HG02852 (cell line): ENCODE measurements at regions not wholly inside any gene's neighbourhood (a gene's known extent, or its start where the extent isn't known, plus 50 kb on each side); places are given as distances from the start of the nearest gene placed in this dataset.

ENCODE experiments used
- ATAC-seq: cut with Tn5 transposase; IDR thresholded peaks from one replicate; pipeline ENCODE4 v1.9.1; 2021; ENCODE audit warnings: mild to moderate bottlenecking, moderate library complexity; ENCODE audit not compliant: unreplicated experiment

DNA sequence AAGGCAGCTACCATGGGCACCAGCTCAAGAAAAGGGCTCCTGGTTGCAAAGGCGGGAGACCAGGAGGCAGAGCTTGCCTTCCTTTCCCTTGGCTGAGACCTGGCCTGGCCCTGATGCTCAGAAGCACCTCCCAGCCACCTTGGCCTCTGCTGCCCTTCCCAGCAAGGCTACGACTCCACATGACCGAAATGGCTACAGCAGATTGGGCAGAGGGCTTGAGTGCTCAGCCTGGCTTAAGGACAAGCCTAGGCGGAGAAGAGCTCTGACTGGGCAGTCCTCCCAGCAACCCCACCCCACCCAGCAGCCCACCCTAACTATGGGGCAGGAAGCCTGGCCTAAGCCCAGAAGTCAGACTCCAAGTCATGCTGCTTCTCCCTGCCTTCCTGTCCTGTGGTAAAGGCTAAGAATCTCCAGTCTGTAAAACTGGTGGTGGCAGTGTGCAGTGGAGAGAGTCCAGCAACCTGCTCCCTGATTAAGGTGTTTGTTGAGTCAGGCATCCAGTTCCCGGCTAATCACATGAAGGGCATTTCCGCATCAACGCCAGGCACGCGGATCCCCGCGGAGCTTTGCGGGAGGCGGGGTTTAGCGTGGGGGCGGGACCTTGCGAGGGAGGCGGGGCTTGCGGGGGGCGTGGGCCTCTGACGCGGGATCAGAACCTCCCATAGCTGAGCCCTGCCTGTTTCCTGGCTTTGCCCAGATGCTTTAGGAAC, 256.0 kb downstream of the BCL11A start:
- no peak for ATAC-seq

DNA sequence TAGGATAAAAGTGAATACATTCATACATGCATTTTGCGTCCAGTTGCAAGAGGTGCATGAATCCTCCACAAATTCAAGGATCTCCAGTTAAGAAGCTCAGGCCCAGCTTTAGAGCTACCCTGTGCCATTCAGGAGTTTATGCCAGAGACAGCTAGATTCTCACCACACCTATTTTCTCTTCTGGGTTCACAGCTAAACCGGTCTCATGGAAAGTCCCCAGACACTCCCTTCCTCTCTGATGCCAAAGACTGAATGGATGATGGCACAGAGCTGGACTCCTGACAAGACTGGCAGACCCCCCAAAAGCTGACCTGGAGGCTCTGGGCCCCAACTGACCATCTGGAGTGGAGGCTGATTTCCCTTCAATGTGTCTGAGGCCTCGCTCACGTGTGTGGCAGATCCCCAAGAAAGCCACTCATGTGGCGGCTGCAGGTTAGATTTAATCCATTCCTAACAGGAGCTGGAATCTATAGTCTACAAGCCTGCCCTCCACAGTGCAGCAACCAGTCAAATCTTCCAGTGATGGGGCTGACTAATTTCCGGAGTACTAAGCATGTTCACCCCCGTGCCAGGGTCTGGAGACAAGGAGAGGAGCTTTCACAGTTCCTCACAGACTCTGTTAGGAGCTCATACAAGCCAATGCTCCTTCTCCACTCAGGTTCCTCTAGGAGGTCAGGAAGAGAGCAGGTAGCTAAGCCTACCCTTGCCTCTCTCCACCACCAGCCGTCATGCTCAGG, 257.1 kb downstream of the BCL11A start:
- no peak for ATAC-seq

DNA sequence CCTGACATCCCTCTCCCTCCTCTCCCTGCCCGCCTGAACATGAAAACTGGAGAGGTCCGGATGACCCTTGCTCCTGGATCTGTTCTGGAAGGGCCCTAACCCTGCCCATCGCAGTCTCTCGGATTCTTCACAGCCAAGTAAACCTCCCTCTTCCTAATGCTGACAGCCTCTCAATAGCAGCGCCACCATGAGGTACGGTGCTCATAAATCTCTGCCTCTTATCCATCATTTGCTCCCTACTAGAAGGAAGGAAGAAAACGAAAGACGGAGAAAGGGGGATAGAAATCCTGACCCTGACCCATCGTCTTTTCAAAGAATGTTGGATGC, 257.9 kb downstream of the BCL11A start:
- ATAC-seq = no peak

DNA sequence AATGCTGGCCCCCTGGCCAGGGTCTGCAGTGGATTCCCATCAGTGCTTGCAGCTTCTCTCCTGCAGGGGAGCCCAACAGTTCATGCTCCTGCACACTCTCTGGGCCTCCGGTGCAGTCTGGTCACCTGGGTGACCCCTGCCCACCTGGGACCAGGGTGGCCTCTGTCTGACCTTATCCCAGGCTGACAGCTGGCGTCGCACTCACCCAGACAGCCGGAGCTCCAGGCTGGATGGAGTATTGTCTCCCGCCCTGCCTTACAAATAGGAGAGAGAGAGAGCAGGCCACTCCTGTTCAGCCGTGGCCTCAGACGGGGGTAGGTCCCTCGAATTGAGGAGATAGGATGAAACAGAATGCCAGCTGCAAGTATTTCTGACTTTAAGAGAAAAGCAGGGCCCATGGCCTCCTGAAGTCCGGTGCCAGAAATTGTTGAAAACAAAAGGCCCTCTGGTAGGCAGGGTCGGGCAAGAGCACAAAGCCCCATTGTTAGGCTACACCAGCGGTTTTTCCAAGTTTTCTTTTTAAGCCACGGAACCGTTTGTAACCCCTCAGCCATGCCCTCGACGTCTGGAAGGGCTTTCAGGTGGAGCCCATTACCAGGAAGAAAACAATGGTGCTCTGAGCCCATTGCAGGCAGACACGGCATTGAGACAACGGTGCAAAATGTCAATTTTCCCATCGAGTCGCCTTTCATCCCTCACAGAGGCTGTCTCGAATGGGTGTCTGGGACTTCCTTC, 258.4 kb downstream of the BCL11A start:
- ATAC-seq = no peak

DNA sequence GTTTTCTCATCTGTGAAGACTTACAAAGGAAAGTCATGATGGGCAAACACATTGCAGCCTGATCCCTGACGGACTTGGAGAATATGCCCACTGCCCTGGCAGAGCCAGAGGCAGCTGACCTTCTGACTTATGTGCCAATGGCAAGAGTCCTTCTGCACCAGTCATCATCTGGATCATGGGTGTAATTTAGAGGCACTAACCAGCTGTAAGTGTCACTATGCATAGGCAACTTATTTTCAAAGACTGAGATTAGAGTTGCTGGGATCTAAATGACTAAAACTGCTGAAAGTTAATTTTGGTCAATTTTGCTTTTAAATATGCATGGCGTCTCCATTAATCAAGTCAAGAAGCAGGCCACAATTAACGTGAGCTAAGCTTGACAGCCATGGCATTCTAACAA, 261.2 kb downstream of the BCL11A start:
- peak; percentile 72 for ATAC-seq

DNA sequence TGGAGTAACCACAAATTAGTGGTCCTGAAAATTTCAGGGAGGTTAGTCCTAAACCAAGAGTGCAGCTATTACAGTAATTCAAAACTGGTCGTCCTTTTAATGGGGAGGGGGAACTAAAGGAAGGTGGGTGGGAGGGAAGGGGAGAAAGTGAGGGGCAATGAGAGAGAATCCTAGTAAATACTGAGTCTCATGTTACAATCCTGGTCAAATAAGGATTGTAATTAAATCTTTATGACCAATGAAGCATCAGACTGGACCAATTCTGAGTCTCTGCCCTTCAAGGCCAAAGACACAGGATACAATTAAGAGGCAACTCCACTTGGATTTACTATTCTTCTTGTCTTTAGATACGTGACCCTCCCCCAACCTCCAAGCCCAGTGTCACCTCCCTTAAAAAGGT, 262.9 kb downstream of the BCL11A start:
- ATAC-seq = no peak

DNA sequence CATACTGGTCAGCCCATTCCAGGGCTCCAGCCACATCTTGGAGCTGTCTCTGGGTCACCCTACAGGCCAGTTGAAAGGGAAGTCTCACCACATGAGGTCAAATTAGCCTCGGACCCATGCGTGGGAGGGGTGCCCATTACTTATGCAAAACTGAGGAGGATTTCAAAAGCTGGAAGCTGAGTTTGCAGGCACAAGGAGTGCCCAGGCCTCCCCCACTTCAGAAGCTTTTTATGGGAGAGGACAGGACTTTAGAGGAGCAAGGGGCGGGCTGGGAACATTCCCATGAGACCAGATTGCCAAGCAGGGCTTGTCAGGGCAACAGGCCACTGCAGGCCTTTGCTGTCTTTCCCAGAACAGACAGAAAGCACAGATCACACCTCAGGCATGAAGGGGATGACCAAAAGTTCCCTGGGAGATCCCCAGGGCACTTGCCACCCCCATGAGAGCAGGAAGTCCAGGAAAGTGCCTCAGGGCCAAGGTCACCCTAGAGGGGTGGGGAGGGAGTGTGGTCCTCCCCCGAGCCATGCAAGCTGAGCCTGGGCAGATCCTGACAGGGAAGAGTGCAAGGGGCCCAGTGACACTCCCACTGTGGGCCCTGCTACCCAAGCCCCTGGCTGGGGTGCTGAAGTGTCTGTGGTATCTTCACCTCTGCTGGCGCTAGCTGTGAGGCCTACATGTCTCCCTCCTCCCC, 267.7 kb downstream of the BCL11A start:
- no peak for ATAC-seq

DNA sequence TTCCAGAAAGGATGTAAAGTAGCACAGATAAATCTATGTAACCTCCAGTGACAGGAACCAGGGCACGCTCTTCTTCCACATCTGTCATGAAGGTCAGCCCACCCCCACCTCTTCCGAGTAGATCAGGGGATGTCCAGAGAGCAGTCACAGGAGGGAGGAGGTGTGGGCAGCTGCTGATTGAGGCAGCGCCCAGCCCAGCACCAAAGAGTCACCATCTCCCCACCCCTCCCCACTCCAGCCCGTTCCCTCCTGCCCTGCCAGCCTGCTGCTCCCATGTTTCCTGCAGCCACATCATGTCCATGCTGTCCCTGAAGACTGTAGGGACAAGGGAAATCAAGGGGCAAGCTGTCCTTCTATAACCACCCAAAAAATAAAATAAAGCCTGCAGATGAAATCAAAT, 269.8 kb downstream of the BCL11A start:
- no peak for ATAC-seq

DNA sequence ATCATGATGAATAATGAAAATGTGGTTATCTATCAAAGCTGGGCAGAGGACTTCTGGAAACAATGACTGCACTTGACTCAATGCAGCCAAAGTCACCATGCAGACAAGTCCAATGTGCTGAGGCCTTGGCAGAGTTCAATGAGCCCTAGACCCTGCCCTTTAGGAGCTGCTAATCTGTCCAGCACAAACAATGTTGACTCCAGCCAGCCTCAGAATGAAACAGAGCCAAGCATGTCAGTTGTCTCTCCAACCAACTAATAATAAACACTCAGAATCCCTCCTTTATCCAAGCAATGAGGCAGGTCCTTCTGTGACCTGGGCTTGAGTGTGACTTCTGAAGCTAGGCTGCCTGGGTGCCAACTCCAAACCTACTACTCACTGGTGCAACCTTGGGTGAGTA, 270.6 kb downstream of the BCL11A start:
- ATAC-seq = no peak

DNA sequence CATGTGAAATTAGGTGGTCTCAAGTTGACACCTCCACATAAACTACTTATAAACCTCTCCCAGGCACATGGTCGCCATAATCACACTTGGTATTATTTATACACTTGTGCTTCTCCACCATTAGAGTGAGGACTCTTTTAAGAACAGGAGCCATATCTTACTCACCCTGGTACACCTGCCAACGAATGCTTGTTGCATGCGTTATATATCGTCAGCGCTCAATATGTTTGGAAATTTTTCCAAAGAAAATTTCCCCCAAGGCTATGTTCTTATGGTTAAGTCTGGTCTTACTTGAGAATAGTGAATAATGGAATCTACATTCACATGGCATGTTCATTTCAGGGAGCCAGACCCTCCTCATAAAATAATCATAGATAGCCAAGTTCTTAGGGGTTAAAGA, 271.7 kb downstream of the BCL11A start:
- ATAC-seq = no peak

DNA sequence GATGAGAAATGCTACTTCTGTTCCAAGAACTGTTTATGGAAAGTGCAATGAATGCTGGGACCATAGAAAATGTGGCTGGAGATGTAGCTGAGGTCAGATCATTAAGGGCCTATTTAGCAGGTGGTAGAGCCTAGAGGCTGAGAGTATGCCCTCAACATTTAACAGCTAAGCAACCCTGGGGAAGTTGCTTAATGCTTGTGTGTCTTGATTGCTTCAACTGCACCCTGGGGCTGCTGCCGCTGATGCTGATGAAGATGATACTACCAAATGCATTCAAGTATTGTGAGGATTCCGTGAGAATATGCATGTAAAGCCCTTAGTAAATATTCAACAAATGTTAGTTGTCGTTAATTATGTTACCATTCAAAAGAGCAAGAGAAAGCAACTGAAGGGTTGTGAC, 273.2 kb downstream of the BCL11A start:
- ATAC-seq = no peak

DNA sequence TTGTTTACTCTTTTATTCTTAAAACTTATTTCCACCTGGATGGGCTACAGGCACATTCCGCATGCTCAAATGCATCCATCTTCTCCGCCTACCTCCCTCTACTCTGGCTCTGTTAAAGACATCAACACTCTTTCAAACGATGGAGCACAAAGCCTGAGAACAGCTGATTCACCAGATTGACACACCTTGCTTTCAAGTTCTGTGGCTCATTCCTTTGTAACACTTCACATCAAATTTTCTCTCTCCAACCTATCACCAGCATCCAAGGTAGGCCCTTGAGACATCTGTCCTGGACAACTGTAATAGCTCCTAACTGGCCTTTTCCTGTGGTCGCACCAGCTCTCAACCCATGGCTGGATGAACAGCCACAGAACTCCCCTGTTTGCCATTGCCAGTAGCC, 274.5 kb downstream of the BCL11A start:
- no peak for ATAC-seq

DNA sequence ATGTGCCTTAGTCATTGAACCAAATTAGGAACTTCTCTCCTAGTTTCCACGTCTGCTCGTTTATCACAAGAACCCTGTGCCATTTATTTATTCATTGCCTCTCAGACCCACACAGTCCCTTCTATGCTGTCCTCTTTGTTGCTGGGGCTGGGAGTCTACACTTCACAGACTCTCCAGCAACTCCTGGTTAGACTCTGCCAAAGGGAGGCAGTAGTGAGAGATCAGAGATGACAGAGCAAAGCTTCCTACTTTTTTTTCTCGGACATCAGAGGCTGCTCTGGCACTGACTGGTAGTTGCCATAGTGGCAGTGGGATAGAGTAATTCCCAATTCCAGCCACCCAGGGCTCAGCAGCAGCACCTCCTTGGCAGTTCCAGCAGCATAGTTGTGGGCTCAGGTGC, 277.5 kb downstream of the BCL11A start:
- ATAC-seq = no peak

DNA sequence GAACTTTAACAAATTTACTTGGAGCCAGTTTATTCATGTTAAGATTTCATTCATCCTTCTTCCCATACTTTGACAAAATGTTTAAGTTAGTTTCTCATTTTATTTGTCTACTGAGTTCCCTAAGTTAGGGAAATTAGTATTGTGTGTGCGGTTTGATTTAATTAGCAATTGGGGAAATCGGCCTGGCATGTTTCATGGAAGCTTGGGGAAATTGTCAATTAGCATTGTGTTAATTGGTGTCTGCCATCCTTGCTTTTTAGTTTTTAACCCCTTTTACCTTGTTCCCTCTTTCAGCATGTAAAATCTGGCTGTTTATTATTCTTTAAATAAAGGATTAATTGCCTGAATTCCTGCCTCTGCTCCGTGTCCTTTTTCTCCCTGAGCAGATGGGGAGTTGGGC, 279.6 kb downstream of the BCL11A start:
- no peak for ATAC-seq

DNA sequence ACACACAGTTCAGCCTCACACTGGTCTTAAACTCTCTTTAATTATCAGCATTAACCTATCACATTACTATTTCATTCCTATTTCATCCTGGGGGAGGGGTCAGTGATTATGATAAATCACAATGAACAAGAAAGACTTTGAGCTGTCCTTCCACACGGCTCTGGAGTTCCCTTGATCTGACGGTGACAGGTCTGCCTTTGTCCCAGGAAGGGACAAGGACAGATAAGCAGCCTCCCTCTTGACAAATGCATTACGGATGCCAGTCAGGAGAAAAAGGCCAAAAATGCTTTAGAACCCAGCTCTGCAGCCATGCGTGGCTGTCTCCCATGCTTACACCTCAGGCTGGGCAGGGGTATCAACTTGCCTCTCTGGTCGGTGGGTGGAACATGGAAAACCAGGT, 281.7 kb downstream of the BCL11A start:
- ATAC-seq = no peak

DNA sequence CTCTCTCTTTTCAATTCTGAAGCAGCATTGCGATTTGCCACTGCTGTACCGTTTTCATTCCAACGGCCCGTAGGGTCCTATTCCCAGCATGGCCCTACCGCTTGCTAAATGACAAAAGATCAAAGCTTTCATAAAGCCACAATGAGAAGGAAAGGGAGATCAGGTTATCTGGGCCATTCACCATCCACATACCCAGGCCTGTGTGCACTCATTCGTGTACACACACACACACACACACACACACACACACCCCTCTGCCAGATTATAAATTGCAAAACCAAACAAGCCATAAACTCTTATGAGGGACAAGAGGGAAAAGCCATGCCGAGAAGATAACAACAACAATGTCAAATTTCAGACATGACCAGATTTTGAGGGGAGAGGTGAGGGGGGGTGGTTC, 282.3 kb downstream of the BCL11A start:
- no peak for ATAC-seq

DNA sequence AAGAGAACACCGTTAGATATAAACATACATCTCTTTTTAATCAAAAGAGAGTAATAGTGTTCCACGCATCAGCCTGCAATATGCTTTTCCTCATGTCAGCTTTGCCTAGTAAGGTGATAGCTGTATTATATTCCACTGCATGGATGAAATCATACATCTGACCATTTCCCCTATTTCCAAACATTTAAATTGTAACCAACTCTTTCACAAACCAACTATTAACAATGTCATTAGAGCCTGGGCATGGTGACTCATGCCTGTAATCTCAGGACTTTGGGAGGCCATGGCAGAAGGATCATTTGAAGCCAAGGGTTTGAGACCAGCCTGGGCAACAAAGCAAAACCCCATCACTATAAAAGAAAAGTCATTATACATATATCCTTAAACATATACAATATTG, 284.8 kb downstream of the BCL11A start:
- no peak for ATAC-seq

DNA sequence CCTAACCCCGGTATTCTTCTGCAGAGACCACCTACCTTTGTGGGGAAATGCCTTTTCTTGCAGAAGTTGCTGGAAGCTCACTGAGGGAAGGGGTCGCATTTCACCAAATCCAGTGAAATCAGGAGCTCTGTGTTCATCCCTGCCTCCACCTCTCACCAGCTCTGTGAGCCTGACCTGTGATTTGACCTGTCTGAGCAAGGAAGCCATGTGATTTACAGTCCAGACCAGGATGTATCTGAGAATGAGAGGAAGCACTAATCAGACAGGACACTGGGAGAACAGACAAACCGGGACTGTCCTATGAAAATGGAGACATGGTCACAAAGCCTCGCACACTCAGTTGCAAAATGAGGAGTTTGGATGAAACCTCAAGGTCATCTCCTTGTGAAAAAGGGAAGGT, 285.4 kb downstream of the BCL11A start:
- no peak for ATAC-seq

DNA sequence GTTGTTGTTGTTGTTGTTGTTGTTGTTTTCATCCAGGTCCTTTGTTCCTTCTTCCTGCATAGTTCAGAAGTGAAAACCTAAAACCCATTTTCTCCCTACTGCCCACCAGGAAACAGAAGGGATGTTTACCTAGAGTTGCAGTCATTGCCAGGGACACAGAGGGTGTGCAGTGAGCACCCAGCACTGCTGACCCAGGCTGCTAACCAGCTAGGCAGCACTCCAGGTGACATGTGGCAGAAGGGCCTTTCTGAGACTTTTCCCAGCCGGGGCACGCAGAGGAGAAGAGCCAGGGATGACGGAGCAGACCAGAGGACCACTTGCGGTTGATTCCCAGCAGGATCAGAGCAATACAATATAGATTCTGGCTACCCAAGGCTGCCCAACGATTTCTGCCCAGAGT, 286.3 kb downstream of the BCL11A start:
- ATAC-seq = no peak

DNA sequence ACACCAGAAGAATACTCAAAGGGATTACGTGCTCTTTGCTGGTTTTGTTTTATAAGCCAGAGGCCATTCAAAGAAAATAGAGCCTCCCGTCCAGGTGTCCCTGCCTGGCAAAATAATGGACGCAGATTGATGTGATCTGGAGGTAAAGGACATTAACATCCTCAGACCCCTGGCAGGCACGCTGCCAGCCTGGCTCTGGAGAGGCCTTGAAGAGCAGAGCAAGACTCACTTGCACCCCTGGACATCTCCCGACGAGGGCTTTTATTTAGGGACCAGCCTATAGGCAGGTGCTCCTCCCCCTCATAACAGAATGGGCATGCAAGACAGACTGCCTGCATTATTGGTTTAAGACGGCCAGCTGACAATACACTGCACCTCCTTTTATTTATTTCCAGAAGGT, 291.3 kb downstream of the BCL11A start:
- ATAC-seq = no peak

DNA sequence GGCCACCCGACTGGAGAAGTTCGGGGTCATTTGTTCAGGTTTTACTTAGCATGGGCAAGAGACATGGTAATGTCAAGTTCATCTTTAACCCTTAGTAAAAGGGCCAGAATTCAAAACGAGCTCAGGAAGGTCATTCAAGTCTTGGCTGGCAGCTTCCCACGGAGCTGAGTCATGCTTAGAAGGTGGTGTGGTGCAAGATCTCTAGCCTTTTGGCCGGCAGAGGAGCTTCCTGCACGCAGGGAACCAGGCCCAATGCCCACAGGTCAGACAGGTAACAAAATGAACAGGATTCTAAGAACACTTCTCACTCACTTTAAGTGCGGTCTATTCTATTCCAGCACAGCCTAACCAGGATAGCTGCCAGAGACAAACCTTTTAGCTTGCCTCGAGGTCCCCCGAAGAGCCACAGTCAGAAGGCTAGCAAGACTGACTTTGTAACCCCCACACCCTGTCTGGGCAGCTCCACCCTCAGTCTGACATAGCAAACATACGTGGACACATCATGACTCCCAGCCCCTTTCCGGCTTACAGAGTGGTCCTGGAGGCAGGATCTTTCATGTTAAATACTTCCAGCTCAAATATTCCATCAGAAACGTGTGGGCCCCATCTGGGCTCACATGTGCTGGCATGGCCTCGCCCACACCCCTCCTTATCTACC, 292.7 kb downstream of the BCL11A start:
- ATAC-seq = no peak
